Body of pancreas (tissue), 4 donors: ENCODE measurements at regions not wholly inside any gene's neighbourhood (a gene's known extent, or its start where the extent isn't known, plus 50 kb on each side); places are given as distances from the start of the nearest gene placed in this dataset.
"Not testable (repeated sequence)": the region's sequence is repeated elsewhere in the genome, so short reads cannot be mapped to it uniquely, and the experiment has no call there.

ENCODE experiments used
- ATAC-seq: fragments of 150-250 bp; one replicate; pipeline ENCODE4 v1.9.1; 2016
- DNase-seq, 4 donors: peaks; one replicate each; pipeline ENCODE4 v3.0.0-alpha.2; 2019
- H3K27ac ChIP-seq, 4 donors: fragments of 200-600 bp; sonication (generic); 1 replicate in 3 of 4; 2 replicates in 1 of 4; pipeline versions ENCODE4 v1.5.1 to v1.6.1; 2016 to 2019; ENCODE audit warnings: mild to moderate bottlenecking in 1 of 4, mixed read lengths in 1 of 4, moderate library complexity in 1 of 4
- H3K27me3 ChIP-seq, 2 donors: fragments of 200-600 bp; sonication (generic); one replicate each; pipeline ENCODE4 v1.6.0; 2016; ENCODE audit warnings: mild to moderate bottlenecking in 1 of 2
- H3K36me3 ChIP-seq, 2 donors: fragments of 200-600 bp; sonication (generic); replicated peaks in 1 of 2; 2 replicates each; pipeline ENCODE4 v1.5.1; 2016; ENCODE audit warnings: low read depth in 2 of 2; ENCODE audit not compliant: insufficient read depth in 1 of 2
- H3K4me1 ChIP-seq: fragments of 200-600 bp; sonication (generic); one replicate; pipeline ENCODE4 v1.6.0; 2016
- H3K4me3 ChIP-seq, 2 donors: fragments of 200-600 bp; sonication (generic); 1 replicate in 1 of 2; 2 replicates in 1 of 2; pipeline ENCODE4 v1.5.1; 2016 to 2019
- H3K9me3 ChIP-seq, 3 donors: fragments of 200-600 bp; sonication (generic); 1 replicate in 2 of 3; 2 replicates in 1 of 3; pipeline ENCODE4 v1.5.1; 2016
- POLR2A ChIP-seq, 3 donors: fragments of 450-650 bp; IDR thresholded peaks; one replicate each; pipeline ENCODE4 v1.6.1; 2016; ENCODE audit warnings: antibody characterized with exemption in 3 of 3, mild to moderate bottlenecking in 2 of 3
- WGBS, 2 donors: methylation state at CpG; one replicate each; pipeline ENCODE4 v1.1.5; 2017; 5-methylcytosine and 5-hydroxymethylcytosine counted together
- intact Hi-C: fragments of 100-400 bp; cut with DNase I; formaldehyde crosslinking; loops from one replicate; pipeline ENCODE4 v1.15.1; 2023
- TF ChIP-seq, protein P1 (sequence below), 7 experiments: fragments of 450-650 bp in 4 of 7; fragments of 200-600 bp in 3 of 7; sonication (generic) in 3 of 7; IDR thresholded peaks; one replicate each; pipeline ENCODE4 v1.5.1; 2016 to 2019; ENCODE audit warnings: antibody characterized with exemption in 7 of 7

DNA sequence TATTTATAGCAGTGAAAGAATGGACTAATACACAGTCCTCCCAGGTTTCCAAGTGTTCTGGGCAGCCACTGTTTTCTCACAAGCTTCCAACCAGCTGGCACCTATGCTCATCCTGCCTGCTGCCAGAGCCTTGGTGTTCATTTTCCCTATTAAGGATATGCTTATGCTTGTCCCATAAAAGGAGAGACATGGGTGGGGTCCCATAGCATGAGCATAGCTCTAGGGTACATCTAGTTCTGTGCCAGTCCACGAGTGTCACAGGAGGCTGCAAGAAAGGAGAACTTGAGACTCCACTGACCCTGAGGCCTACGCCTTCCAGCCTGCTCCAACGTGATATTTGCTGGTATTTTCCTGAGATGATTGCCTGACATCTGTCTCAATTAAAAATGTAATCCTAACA lies 192.4 kb upstream of the PTGFR start:
- H3K27ac ChIP-seq, result no peak overlapping the region
- WGBS, 2 donors, result 62 to 65% methylated on average over 3 of the region's 3 CpGs
- H3K36me3 ChIP-seq, result no peaks in the 10 kb centered on the region
- DNase-seq, result no peak
- no peak overlapping the region for H3K4me3 ChIP-seq
- no peak for ATAC-seq
- no peak for TF ChIP-seq POLR2A (IDR thresholded peaks at IDR 0.05)
- TF ChIP-seq, protein P1, sequence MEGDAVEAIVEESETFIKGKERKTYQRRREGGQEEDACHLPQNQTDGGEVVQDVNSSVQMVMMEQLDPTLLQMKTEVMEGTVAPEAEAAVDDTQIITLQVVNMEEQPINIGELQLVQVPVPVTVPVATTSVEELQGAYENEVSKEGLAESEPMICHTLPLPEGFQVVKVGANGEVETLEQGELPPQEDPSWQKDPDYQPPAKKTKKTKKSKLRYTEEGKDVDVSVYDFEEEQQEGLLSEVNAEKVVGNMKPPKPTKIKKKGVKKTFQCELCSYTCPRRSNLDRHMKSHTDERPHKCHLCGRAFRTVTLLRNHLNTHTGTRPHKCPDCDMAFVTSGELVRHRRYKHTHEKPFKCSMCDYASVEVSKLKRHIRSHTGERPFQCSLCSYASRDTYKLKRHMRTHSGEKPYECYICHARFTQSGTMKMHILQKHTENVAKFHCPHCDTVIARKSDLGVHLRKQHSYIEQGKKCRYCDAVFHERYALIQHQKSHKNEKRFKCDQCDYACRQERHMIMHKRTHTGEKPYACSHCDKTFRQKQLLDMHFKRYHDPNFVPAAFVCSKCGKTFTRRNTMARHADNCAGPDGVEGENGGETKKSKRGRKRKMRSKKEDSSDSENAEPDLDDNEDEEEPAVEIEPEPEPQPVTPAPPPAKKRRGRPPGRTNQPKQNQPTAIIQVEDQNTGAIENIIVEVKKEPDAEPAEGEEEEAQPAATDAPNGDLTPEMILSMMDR (IDR thresholded peaks at IDR 0.05), result no peak
- no peaks in the 10 kb centered on the region for H3K9me3 ChIP-seq
- intact Hi-C loops, result no loop called here
- no peaks in the 10 kb centered on the region for H3K27me3 ChIP-seq
- no peaks in the 10 kb centered on the region for H3K4me1 ChIP-seq

DNA sequence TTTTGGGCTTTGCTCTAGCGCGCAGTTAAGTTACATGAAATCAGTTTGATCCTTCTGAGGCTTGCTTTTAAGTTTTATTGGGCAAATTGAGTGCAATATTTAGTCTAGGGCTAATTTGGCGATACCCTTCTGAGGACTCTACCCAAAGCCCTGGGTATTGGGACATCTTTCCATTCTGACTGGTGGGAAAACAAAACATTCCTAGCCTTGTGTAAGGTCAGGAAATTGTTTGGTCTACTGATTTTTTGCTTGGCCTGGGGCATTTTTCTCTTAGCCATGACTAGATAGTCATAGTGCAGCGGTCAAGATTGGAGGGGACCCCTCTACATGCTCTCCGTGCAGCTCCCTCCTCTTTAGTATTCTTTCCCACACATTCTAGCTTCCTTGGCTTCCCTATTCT lies 189.6 kb upstream of the PTGFR start:
- intact Hi-C loops, result no loop called here
- no peak for DNase-seq
- Histone ChIP-seq H3K27ac (no peak overlapping the region), H3K9me3 (no peaks in the 10 kb centered on the region), H3K4me3 (no peak overlapping the region), H3K27me3 (no peaks in the 10 kb centered on the region), H3K4me1 (peaks cover 8% of the 10 kb centered on the region), H3K36me3 (no peaks in the 10 kb centered on the region)
- 92 to 98% methylated on average over 5 of the region's 5 CpGs for WGBS, 2 donors
- TF ChIP-seq, protein P1 (IDR thresholded peaks at IDR 0.05), result no peak
- no peak for TF ChIP-seq POLR2A (IDR thresholded peaks at IDR 0.05)
- no peak for ATAC-seq

DNA sequence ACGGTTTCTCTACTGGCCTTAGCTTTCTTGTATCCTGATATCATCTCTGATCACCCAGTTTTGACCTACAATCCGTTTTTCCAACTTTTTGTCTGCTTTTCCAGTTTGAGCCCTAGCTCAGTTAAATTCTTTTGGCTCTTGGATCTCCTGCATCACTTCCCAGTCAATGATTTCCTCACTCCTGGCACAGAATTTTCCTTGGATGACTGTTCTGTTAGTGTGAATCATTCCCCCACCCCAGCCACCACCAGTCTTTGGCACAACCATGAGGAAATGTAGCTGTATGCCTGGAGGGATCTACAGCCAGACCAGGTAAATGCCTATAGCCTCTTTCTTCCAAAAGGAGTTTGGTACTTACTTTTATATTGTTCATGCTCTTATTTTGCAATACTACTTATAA lies 187.2 kb upstream of the PTGFR start:
- no peaks in the 10 kb centered on the region for H3K9me3 ChIP-seq
- H3K4me1 ChIP-seq, result peaks cover 8% of the 10 kb centered on the region
- no peak overlapping the region for H3K4me3 ChIP-seq
- DNase-seq (peak; percentile 29 to 69 (median 46)), ATAC-seq (peak; percentile 75)
- no peak for TF ChIP-seq POLR2A (IDR thresholded peaks at IDR 0.05)
- TF ChIP-seq, protein P1 (IDR thresholded peaks at IDR 0.05), result no peak
- H3K27ac ChIP-seq, result peak overlapping the region in 2 of 4 donors; percentile 30 to 59
- H3K36me3 ChIP-seq, result no peaks in the 10 kb centered on the region
- WGBS, 2 donors, result 32 to 45% methylated on average over 2 of the region's 2 CpGs
- no peaks in the 10 kb centered on the region for H3K27me3 ChIP-seq
- intact Hi-C loops, result no loop called here

DNA sequence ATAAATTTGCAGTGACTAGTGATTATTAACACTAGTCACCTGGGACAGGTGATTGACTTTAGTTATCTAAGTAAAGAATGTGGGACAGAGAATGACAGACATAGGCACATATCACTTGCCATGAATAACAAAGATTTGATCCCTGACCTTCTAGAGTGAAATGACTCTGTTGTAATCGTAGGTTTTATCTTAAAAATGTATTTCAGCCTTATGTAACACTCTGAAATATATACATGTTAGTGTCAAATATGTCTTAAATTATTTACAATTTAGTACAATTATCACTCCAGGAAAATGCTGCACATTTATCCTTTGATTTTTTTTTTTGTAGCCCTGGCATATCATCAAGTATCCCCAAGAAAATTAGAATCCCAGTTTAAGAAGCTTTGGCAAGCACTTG lies 186.4 kb upstream of the PTGFR start:
- 16 to 30% methylated on average over 1 of the region's 1 CpG for WGBS, 2 donors

DNA sequence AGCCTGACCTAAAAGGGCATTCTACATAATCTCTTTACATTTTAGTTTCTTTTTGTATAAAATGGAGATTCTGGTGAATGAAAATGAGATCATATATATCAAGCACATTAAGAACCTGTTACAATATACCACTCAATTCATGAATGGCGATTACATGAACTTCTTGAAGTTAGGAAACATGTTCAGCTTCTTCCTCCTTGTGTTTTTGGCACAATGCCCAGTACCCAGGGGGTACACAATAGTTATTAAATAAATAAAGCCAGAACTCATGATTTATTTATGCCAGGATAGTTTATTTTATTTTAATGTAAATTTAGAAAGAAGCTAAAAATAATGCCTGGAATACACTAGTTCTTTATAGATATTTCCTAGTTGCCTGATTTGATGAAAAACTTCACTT lies 186.0 kb upstream of the PTGFR start:
- H3K27me3 ChIP-seq, result no peaks in the 10 kb centered on the region
- no peak for ATAC-seq
- 51 to 73% methylated on average over 1 of the region's 1 CpG for WGBS, 2 donors
- no peaks in the 10 kb centered on the region for H3K9me3 ChIP-seq
- H3K36me3 ChIP-seq, result no peaks in the 10 kb centered on the region
- peaks cover 8% of the 10 kb centered on the region for H3K4me1 ChIP-seq
- no peak overlapping the region for H3K4me3 ChIP-seq
- TF ChIP-seq, protein P1 (IDR thresholded peaks at IDR 0.05), result no peak
- TF ChIP-seq POLR2A (IDR thresholded peaks at IDR 0.05), result no peak
- no peak overlapping the region for H3K27ac ChIP-seq
- DNase-seq, result no peak
- intact Hi-C loops, result no loop called here

More for the DNA sequence above, 186.4 kb upstream of the PTGFR start:
- Histone ChIP-seq H3K4me3 (no peak overlapping the region), H3K9me3 (no peaks in the 10 kb centered on the region), H3K4me1 (peaks cover 8% of the 10 kb centered on the region), H3K27ac (peak overlapping the region in 1 of 4 donors; percentile 30), H3K27me3 (no peaks in the 10 kb centered on the region), H3K36me3 (no peaks in the 10 kb centered on the region)
- no peak for TF ChIP-seq POLR2A (IDR thresholded peaks at IDR 0.05)
- TF ChIP-seq, protein P1 (IDR thresholded peaks at IDR 0.05), result no peak
- intact Hi-C loops, result no loop called here
- ATAC-seq (no peak), DNase-seq (no peak)

DNA sequence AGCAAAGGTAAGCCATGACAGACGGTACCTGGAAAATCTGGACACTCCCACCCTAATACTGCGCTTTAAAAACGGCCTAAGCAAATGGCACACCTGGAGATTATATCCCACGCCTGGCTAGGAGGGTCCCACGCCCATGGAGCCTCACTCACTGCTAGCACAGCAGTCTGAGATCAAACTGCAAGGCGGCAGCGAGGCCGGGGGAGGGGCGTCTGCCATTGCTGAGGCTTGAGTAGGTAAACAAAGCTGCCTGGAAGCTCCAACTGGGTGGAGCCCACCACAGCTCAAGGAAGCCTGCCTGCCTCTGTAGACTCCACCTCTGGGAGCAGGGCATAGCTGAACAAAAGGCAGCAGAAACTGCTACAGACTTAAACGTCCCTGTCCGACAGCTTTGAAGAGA lies 180.5 kb upstream of the PTGFR start:
- H3K36me3 ChIP-seq, H3K4me1 ChIP-seq, H3K9me3 ChIP-seq, intact Hi-C loops, H3K27ac ChIP-seq, H3K27me3 ChIP-seq, H3K4me3 ChIP-seq, DNase-seq, ATAC-seq: not testable (repeated sequence)
- 70 to 75% methylated on average over 9 to 11 of the region's 11 CpGs for WGBS, 2 donors
